H9 (cell line): ENCODE measurements at regions not wholly inside any gene's neighbourhood (a gene's known extent, or its start where the extent isn't known, plus 50 kb on each side); places are given as distances from the start of the nearest gene placed in this dataset.

Experiments used
- DNase-seq: peaks from one replicate; pipeline ENCODE4 v3.0.0-alpha.2; 2017
- H2AFZ ChIP-seq: one replicate; pipeline ENCODE4 v1.6.1; 2013; ENCODE audit warnings: mild to moderate bottlenecking, low read length, control low read depth, moderate library complexity
- H2AK5ac ChIP-seq: 2 replicates; pipeline ENCODE4 v1.6.1; 2013; ENCODE audit warnings: low read length, control low read depth, mixed read lengths; ENCODE audit not compliant: insufficient read length
- H2BK120ac ChIP-seq: one replicate; pipeline ENCODE4 v1.6.1; 2013; ENCODE audit warnings: low read depth, mild to moderate bottlenecking, low read length, control low read depth, inconsistent platforms; ENCODE audit not compliant: poor library complexity, severe bottlenecking
- H2BK12ac ChIP-seq: 2 replicates; pipeline ENCODE4 v1.6.1; 2013; ENCODE audit warnings: low read length, control low read depth, mixed read lengths, low read depth; ENCODE audit not compliant: insufficient read length
- H2BK15ac ChIP-seq: 2 replicates; pipeline ENCODE4 v1.6.1; 2013; ENCODE audit warnings: low read depth, low read length, control low read depth
- H2BK20ac ChIP-seq: one replicate; pipeline ENCODE4 v1.6.1; 2013; ENCODE audit warnings: low read depth, mild to moderate bottlenecking, low read length, control low read depth, inconsistent platforms; ENCODE audit not compliant: poor library complexity, severe bottlenecking
- H2BK5ac ChIP-seq: 2 replicates; pipeline ENCODE4 v1.6.1; 2013; ENCODE audit warnings: low read length, control low read depth, mixed read lengths; ENCODE audit not compliant: insufficient read length
- H3K14ac ChIP-seq: 2 replicates; pipeline ENCODE4 v1.6.1; 2013; ENCODE audit warnings: low read length, control low read depth; ENCODE audit not compliant: insufficient read depth
- H3K18ac ChIP-seq: 2 replicates; pipeline ENCODE4 v1.6.1; 2013; ENCODE audit warnings: low read depth, mild to moderate bottlenecking, mixed read lengths, low read length, control low read depth; ENCODE audit not compliant: insufficient read length
- H3K23ac ChIP-seq: 2 replicates; pipeline ENCODE4 v1.6.1; 2013; ENCODE audit warnings: low read length, control low read depth, mixed read lengths, low read depth; ENCODE audit not compliant: insufficient read length
- H3K23me2 ChIP-seq: 2 replicates; pipeline ENCODE4 v1.6.1; 2013; ENCODE audit warnings: low read depth, mild to moderate bottlenecking, mixed read lengths, low read length, control low read depth; ENCODE audit not compliant: insufficient read length, poor library complexity, severe bottlenecking
- H3K27ac ChIP-seq: 2 replicates; pipeline ENCODE4 v1.5.1; 2013; ENCODE audit warnings: low read length, control low read depth, mixed read lengths, low read depth; ENCODE audit not compliant: insufficient read length
- H3K27me3 ChIP-seq: 2 replicates; pipeline ENCODE4 v1.6.1; 2013; ENCODE audit warnings: low read length, control low read depth, inconsistent platforms; ENCODE audit not compliant: insufficient read depth
- H3K4ac ChIP-seq: 2 replicates; pipeline ENCODE4 v1.6.1; 2013; ENCODE audit warnings: low read depth, mild to moderate bottlenecking, control low read depth, inconsistent platforms, low read length, moderate library complexity
- H3K4me1 ChIP-seq: 2 replicates; pipeline ENCODE4 v1.6.1; 2013; ENCODE audit warnings: low read length, control low read depth, inconsistent platforms; ENCODE audit not compliant: insufficient read depth
- H3K4me2 ChIP-seq: 2 replicates; pipeline ENCODE4 v1.6.1; 2013; ENCODE audit warnings: low read length, control low read depth, mixed read lengths; ENCODE audit not compliant: insufficient read length, insufficient read depth
- H3K56ac ChIP-seq: 2 replicates; pipeline ENCODE4 v1.6.1; 2013; ENCODE audit warnings: low read depth, mild to moderate bottlenecking, mixed read lengths, low read length, control low read depth; ENCODE audit not compliant: insufficient read length
- H3K79me1 ChIP-seq: 2 replicates; pipeline ENCODE4 v1.6.1; 2013; ENCODE audit warnings: low read depth, mild to moderate bottlenecking, moderate library complexity, low read length, control low read depth, inconsistent platforms; ENCODE audit not compliant: insufficient read depth, poor library complexity, severe bottlenecking
- H3K79me2 ChIP-seq: 2 replicates; pipeline ENCODE4 v1.6.1; 2013; ENCODE audit warnings: low read length, control low read depth, inconsistent platforms; ENCODE audit not compliant: insufficient read depth
- H3K9ac ChIP-seq: 2 replicates; pipeline ENCODE4 v1.6.1; 2013; ENCODE audit warnings: low read length, control low read depth, mixed read lengths; ENCODE audit not compliant: insufficient read length; ENCODE audit errors: extremely low read depth
- H3K9me3 ChIP-seq: one replicate; pipeline ENCODE4 v1.6.1; 2013; ENCODE audit warnings: low read depth, low read length, inconsistent platforms; ENCODE audit not compliant: control insufficient read depth
- H3T11ph ChIP-seq: one replicate; pipeline ENCODE4 v1.6.1; 2013; ENCODE audit warnings: mild to moderate bottlenecking, low read length, control low read depth, inconsistent platforms
- H4K20me1 ChIP-seq: one replicate; pipeline ENCODE4 v1.6.1; 2013; ENCODE audit not compliant: control insufficient read depth, insufficient read length, insufficient read depth
- H4K5ac ChIP-seq: 2 replicates; pipeline ENCODE4 v1.6.1; 2013; ENCODE audit warnings: low read depth, mild to moderate bottlenecking, mixed read lengths, low read length, control low read depth; ENCODE audit not compliant: insufficient read length
- H4K8ac ChIP-seq: replicated peaks from 2 replicates; pipeline ENCODE4 v1.6.1; 2013; ENCODE audit warnings: low read length, control low read depth, mixed read lengths, low read depth; ENCODE audit not compliant: insufficient read length
- H4K91ac ChIP-seq: 2 replicates; pipeline ENCODE4 v1.6.1; 2013; ENCODE audit warnings: low read depth, mild to moderate bottlenecking, moderate library complexity, mixed read lengths, low read length, control low read depth; ENCODE audit not compliant: insufficient read length
- H3K27ac Mint-ChIP-seq, 3 experiments: 2 replicates in 2 of 3; 3 replicates in 1 of 3; pipeline ENCODE4 v1.8.0; 2020 to 2021; ENCODE audit warnings: mixed read lengths in 3 of 3, mild to moderate bottlenecking in 1 of 3, moderate library complexity in 1 of 3
- H3K27me3 Mint-ChIP-seq: 2 replicates; pipeline ENCODE4 v1.8.0; 2021; ENCODE audit warnings: low read depth, mild to moderate bottlenecking, moderate library complexity, mixed read lengths
- H3K36me3 Mint-ChIP-seq, 3 experiments: 2 replicates in 2 of 3; 3 replicates in 1 of 3; pipeline ENCODE4 v1.8.0; 2020 to 2021; ENCODE audit warnings: low read depth in 3 of 3, mixed read lengths in 3 of 3; ENCODE audit not compliant: insufficient read depth in 1 of 3
- H3K4me1 Mint-ChIP-seq, 2 experiments: 2 replicates each; pipeline ENCODE4 v1.8.0; 2020; ENCODE audit warnings: mixed read lengths in 2 of 2
- H3K4me3 Mint-ChIP-seq, 2 experiments: 2 replicates in 1 of 2; 3 replicates in 1 of 2; pipeline ENCODE4 v1.8.0; 2020 to 2021; ENCODE audit warnings: mild to moderate bottlenecking in 2 of 2, mixed read lengths in 2 of 2, moderate library complexity in 1 of 2
- H3K9me3 Mint-ChIP-seq, 2 experiments: 2 replicates in 1 of 2; 3 replicates in 1 of 2; pipeline ENCODE4 v1.8.0; 2020; ENCODE audit warnings: mild to moderate bottlenecking in 2 of 2, mixed read lengths in 2 of 2, moderate library complexity in 1 of 2
- CTCF ChIP-seq: fragments of 200-600 bp; sonication (generic); conservative IDR thresholded peaks from 3 replicates; pipeline ENCODE4 v1.8.0; 2021; ENCODE audit warnings: antibody characterized with exemption, mild to moderate bottlenecking
- WGBS: extraction: QIAGEN DNeasy Blood & Tissue Kit; methylation state at CpG from one replicate; pipeline ENCODE4 v1.1.7; 2013; ENCODE audit warnings: missing lambda C conversion rate, low lambda C conversion rate, mixed read lengths; ENCODE audit not compliant: insufficient read length; ENCODE audit errors: extremely low coverage; 5-methylcytosine and 5-hydroxymethylcytosine counted together

- Mint-ChIP-seq H3K27me3 (peaks cover 4% of the 10 kb centered on the region), H3K9me3 (peaks cover 2% of the 10 kb centered on the region in 2 experiments; a peak in 4 of 5 replicates), H3K4me1 (peaks cover 8 to 29% of the 10 kb centered on the region in 2 experiments), H3K27ac (no peak overlapping the region), H3K36me3 (no peaks in the 10 kb centered on the region), H3K4me3 (no peak overlapping the region)
- WGBS, result no CpG with 5 or more reads among the region's 10 CpGs
- H2AFZ ChIP-seq, result no peak overlapping the region
- H3K23ac ChIP-seq, result no peak overlapping the region
- no peak overlapping the region for H3K56ac ChIP-seq
- no peak overlapping the region for H2BK20ac ChIP-seq
- H3K14ac ChIP-seq, result no peak overlapping the region
- H3K27ac ChIP-seq, result no peak overlapping the region
- no peaks in the 10 kb centered on the region for H3K79me1 ChIP-seq
- no peak overlapping the region for H4K91ac ChIP-seq
- no peak overlapping the region for H3K4ac ChIP-seq
- H3K27me3 ChIP-seq, result no peaks in the 10 kb centered on the region; the same call in 1 of the 2 replicates
- no peaks in the 10 kb centered on the region for H4K20me1 ChIP-seq
- H2BK12ac ChIP-seq, result no peak overlapping the region
- no peaks in the 10 kb centered on the region for H3K79me2 ChIP-seq
- no peaks in the 10 kb centered on the region; the same call in 1 of the 2 replicates for H3K4me1 ChIP-seq
- H2BK5ac ChIP-seq, result no peak overlapping the region
- no peak overlapping the region for H3T11ph ChIP-seq
- no peak overlapping the region for H3K18ac ChIP-seq
- no peak overlapping the region for H4K8ac ChIP-seq
- no peak overlapping the region for H2AK5ac ChIP-seq
- no peak for DNase-seq
- no peak overlapping the region for H2BK15ac ChIP-seq
- H4K5ac ChIP-seq, result no peak overlapping the region
- TF ChIP-seq CTCF, result no peak
- no peak overlapping the region for H3K4me2 ChIP-seq
- H3K9me3 ChIP-seq, result no peaks in the 10 kb centered on the region
- no peak overlapping the region for H3K9ac ChIP-seq
- no peak overlapping the region for H2BK120ac ChIP-seq
- H3K23me2 ChIP-seq, result no peaks in the 10 kb centered on the region
These were observed 96.0 kb upstream of the ALKAL2 start for GRCh38 chr2:383888-384287.
